Gastroesophageal sphincter (tissue), 4 donors: ENCODE measurements at regions not wholly inside any gene's neighbourhood (a gene's known extent, or its start where the extent isn't known, plus 50 kb on each side); places are given as distances from the start of the nearest gene placed in this dataset.
"Not testable (repeated sequence)": the region's sequence is repeated elsewhere in the genome, so short reads cannot be mapped to it uniquely, and the experiment has no call there.

ENCODE experiments used
- ATAC-seq: fragments of 150-250 bp; one replicate; pipeline ENCODE4 v1.9.1; 2016; ENCODE audit warnings: mild to moderate bottlenecking, moderate library complexity
- H3K27ac ChIP-seq, 4 donors: fragments of 200-600 bp; sonication (generic) in 3 of 4; 1 replicate in 3 of 4; 2 replicates in 1 of 4; pipeline ENCODE4 v1.5.1; 2016 to 2019
- H3K27me3 ChIP-seq: fragments of 200-600 bp; sonication (generic); one replicate; pipeline ENCODE4 v1.5.1; 2019
- H3K36me3 ChIP-seq, 2 donors: fragments of 200-600 bp; sonication (generic); one replicate each; pipeline ENCODE4 v1.5.1; 2019; ENCODE audit warnings: control low read depth in 1 of 2
- H3K4me1 ChIP-seq, 3 donors: fragments of 200-600 bp; sonication (generic); 1 replicate in 2 of 3; 2 replicates in 1 of 3; pipeline ENCODE4 v1.5.1; 2016 to 2019; ENCODE audit warnings: control low read depth in 2 of 3
- H3K4me3 ChIP-seq, 2 donors: fragments of 200-600 bp; sonication (generic); one replicate each; pipeline ENCODE4 v1.5.1; 2019; ENCODE audit warnings: mild to moderate bottlenecking in 1 of 2, moderate library complexity in 1 of 2
- H3K9me3 ChIP-seq, 3 donors: fragments of 200-600 bp; sonication (generic); one replicate each; pipeline ENCODE4 v1.5.1; 2017 to 2019; ENCODE audit warnings: control low read depth in 2 of 3
- EP300 ChIP-seq: sonication (generic); formaldehyde crosslinking; IDR thresholded peaks from one replicate; pipeline ENCODE4 v1.6.1; 2017; ENCODE audit warnings: antibody characterized with exemption, mild to moderate bottlenecking
- POLR2A ChIP-seq, 2 donors: fragments of 450-650 bp; IDR thresholded peaks; one replicate each; pipeline ENCODE4 v1.6.1; 2017; ENCODE audit warnings: antibody characterized with exemption in 2 of 2, mild to moderate bottlenecking in 2 of 2, moderate library complexity in 1 of 2
- POLR2AphosphoS5 ChIP-seq: sonication (generic); formaldehyde crosslinking; IDR thresholded peaks from one replicate; pipeline ENCODE4 v1.6.1; 2017; ENCODE audit warnings: antibody characterized with exemption
- WGBS, 2 donors: methylation state at CpG; one replicate each; pipeline ENCODE4 v1.1.5; 2018; ENCODE audit warnings: low coverage in 1 of 2; 5-methylcytosine and 5-hydroxymethylcytosine counted together
- TF ChIP-seq, protein P1 (sequence below), 4 experiments: fragments of 200-600 bp in 2 of 4; fragments of 450-650 bp in 2 of 4; sonication (generic) in 1 of 4; IDR thresholded peaks; one replicate each; pipeline ENCODE4 v1.5.1; 2017 to 2019; ENCODE audit warnings: antibody characterized with exemption in 4 of 4, mild to moderate bottlenecking in 2 of 4, moderate library complexity in 2 of 4

DNA sequence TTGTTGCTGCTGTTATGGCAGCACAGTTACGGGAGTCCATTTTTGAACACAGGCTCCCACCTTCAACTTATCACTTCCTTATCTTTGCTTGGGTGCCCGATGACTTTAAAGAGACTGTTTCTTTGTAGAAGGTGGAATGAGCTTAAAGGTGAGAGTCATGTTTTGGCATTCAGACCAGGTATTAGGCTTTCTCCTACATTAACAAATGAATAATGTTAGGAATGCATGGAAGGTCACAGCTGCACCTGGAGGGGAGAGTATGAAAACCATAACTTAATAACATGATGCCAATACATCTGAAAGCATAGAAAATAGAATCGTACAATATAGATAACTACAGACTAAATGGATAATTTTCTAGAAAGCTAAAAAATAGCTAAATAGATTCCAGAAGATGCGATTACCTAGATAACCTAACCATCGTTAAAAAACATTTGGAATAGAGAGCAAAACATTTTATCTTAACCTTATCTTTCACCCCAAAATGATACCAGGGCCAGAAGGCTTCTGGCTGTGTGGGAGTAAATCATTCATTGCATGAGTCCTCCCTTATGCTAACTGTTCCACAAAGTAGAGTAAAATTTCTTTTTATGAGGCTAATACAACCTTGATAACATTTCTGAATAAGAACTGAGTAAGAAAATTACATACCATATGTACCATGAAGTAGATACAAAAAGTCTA lies 126.2 kb upstream of the ADCY2 start:
- no peak overlapping the region for H3K27ac ChIP-seq
- WGBS, 2 donors = 49 to 50% methylated on average over 1 to 5 of the region's 5 CpGs

GRCh38 chr5:7271435-7272084 lies 124.4 kb upstream of the ADCY2 start:
- no peak overlapping the region for H3K4me3 ChIP-seq
- no peak overlapping the region for H3K27ac ChIP-seq
- ATAC-seq = no peak
- no peaks in the 10 kb centered on the region for H3K36me3 ChIP-seq
- TF ChIP-seq, protein P1, sequence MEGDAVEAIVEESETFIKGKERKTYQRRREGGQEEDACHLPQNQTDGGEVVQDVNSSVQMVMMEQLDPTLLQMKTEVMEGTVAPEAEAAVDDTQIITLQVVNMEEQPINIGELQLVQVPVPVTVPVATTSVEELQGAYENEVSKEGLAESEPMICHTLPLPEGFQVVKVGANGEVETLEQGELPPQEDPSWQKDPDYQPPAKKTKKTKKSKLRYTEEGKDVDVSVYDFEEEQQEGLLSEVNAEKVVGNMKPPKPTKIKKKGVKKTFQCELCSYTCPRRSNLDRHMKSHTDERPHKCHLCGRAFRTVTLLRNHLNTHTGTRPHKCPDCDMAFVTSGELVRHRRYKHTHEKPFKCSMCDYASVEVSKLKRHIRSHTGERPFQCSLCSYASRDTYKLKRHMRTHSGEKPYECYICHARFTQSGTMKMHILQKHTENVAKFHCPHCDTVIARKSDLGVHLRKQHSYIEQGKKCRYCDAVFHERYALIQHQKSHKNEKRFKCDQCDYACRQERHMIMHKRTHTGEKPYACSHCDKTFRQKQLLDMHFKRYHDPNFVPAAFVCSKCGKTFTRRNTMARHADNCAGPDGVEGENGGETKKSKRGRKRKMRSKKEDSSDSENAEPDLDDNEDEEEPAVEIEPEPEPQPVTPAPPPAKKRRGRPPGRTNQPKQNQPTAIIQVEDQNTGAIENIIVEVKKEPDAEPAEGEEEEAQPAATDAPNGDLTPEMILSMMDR (IDR thresholded peaks at IDR 0.05) = no peak
- TF ChIP-seq POLR2AphosphoS5 (no peak), EP300 (no peak), POLR2A (IDR thresholded peaks at IDR 0.05) (no peak)
- H3K4me1 ChIP-seq = no peaks in the 10 kb centered on the region
- H3K27me3 ChIP-seq = no peaks in the 10 kb centered on the region
- 69 to 70% methylated on average over 6 of the region's 6 CpGs for WGBS, 2 donors
- peaks cover 0 to 4% (median 0%) of the 10 kb centered on the region in 3 donors for H3K9me3 ChIP-seq

More for the DNA sequence above, 126.2 kb upstream of the ADCY2 start:
- no peaks in the 10 kb centered on the region for H3K27me3 ChIP-seq
- no peaks in the 10 kb centered on the region for H3K4me1 ChIP-seq
- no peak overlapping the region for H3K4me3 ChIP-seq
- no peaks in the 10 kb centered on the region for H3K36me3 ChIP-seq
- no peak for TF ChIP-seq POLR2A (IDR thresholded peaks at IDR 0.05)
- ATAC-seq = no peak
- H3K9me3 ChIP-seq = no peaks in the 10 kb centered on the region

GRCh38 chr5:7272408-7272965 lies 123.5 kb upstream of the ADCY2 start:
- H3K9me3 ChIP-seq = peaks cover 0 to 11% (median 0%) of the 10 kb centered on the region in 3 donors
- H3K27ac ChIP-seq = no peak overlapping the region
- TF ChIP-seq EP300 (no peak), POLR2AphosphoS5 (no peak), POLR2A (IDR thresholded peaks at IDR 0.05) (no peak)
- TF ChIP-seq, protein P1 (IDR thresholded peaks at IDR 0.05) = no peak
- no peak for ATAC-seq
- whole genome bisulfite sequencing, 2 donors = 80 to 84% methylated on average over 1 to 3 of the region's 3 CpGs
- H3K36me3 ChIP-seq = no peaks in the 10 kb centered on the region
- H3K27me3 ChIP-seq = no peaks in the 10 kb centered on the region
- H3K4me3 ChIP-seq = no peak overlapping the region
- H3K4me1 ChIP-seq = no peaks in the 10 kb centered on the region

- no peak for TF ChIP-seq EP300
- TF ChIP-seq, protein P1 (IDR thresholded peaks at IDR 0.05) = no peak
- no peak for TF ChIP-seq POLR2A (IDR thresholded peaks at IDR 0.05)
- no peak for TF ChIP-seq POLR2AphosphoS5
- WGBS, 2 donors = 49 to 88% methylated on average over 2 to 5 of the region's 6 CpGs
- peaks cover 0 to 11% (median 0%) of the 10 kb centered on the region in 3 donors for H3K9me3 ChIP-seq
- no peak for ATAC-seq
- no peak overlapping the region for H3K4me3 ChIP-seq
- H3K27ac ChIP-seq = no peak overlapping the region
- no peaks in the 10 kb centered on the region for H3K4me1 ChIP-seq
- no peaks in the 10 kb centered on the region for H3K27me3 ChIP-seq
- no peaks in the 10 kb centered on the region for H3K36me3 ChIP-seq
Observed at GRCh38 chr5:7274203-7274602, 121.7 kb upstream of the ADCY2 start.

GRCh38 chr5:7289634-7290033 lies 106.3 kb upstream of the ADCY2 start:
- ATAC-seq, H3K27me3 ChIP-seq, H3K4me1 ChIP-seq, H3K9me3 ChIP-seq, H3K4me3 ChIP-seq, H3K27ac ChIP-seq, H3K36me3 ChIP-seq: not testable (repeated sequence)
- WGBS, 2 donors = 97% methylated on average over 7 of the region's 46 CpGs; no CpG with 5 or more reads in 1 of the 2 donors

- not testable (repeated sequence) for H3K27me3 ChIP-seq, H3K36me3 ChIP-seq, ATAC-seq, H3K9me3 ChIP-seq, H3K4me3 ChIP-seq, H3K27ac ChIP-seq, H3K4me1 ChIP-seq
- WGBS, 2 donors = no CpG with 5 or more reads among the region's 8 CpGs
Observed at GRCh38 chr5:7297821-7298220, 98.1 kb upstream of the ADCY2 start.

DNA sequence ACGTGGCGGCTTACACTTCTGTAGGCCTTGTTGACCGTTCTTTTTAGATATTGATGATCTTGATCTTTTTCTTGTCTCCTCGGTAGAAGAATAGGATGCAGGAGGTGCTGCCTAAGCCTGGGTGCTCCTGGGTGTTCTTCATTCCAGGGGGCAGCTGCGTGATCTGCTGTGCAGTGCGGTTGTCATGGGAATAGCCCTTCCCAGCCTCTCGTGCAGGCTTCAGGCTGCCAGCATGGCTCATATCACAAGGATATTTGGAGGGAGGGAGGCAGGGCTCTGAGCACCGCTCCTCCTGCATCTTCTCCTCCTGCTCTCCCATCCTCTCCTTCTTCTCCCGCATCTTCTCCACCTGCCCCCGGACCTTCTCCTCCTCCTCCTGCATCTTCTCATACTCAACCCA lies 96.2 kb upstream of the ADCY2 start:
- 78% methylated on average over 7 of the region's 10 CpGs; no CpG with 5 or more reads in 1 of the 2 donors for WGBS, 2 donors
- not testable (repeated sequence) for H3K4me1 ChIP-seq, ATAC-seq, H3K36me3 ChIP-seq, H3K9me3 ChIP-seq, H3K4me3 ChIP-seq, H3K27ac ChIP-seq, H3K27me3 ChIP-seq

DNA sequence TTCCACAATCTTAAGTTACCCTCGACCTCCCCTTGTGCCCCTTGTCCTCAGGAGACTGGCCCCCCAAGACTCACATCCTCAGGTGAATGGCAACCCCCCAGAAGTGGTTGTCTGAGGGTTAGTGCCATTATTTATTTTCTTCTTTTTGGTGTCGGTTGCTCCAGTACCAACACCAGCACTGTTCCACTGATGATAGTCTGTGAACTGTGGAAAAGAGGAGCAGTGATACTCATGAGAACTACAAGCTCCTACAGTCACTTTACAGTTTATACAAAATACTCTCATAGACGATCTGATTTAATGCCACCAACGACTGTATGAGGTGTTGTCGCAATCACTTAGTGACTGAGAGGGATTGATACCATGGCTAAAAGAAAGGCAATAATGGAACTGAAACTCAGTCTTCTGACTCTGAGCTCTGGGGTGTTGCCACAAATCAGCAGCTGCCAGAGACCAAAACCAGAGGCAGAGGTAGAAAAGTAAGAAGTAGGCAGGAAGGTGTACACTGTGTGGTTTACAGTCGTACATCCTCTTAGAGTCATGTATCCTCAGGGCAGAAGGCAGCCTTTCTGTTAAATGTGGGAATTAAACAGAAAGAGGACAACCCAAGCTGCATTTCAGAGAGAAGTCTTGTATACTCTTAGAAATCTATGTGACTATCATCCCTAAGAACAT lies 90.8 kb upstream of the ADCY2 start:
- H3K27me3 ChIP-seq, ATAC-seq, H3K27ac ChIP-seq, H3K9me3 ChIP-seq, H3K4me1 ChIP-seq, H3K4me3 ChIP-seq, H3K36me3 ChIP-seq: not testable (repeated sequence)
- 79% methylated on average over 2 of the region's 6 CpGs; no CpG with 5 or more reads in 1 of the 2 donors for WGBS, 2 donors

GRCh38 chr5:7306556-7306955 lies 89.4 kb upstream of the ADCY2 start:
- not testable (repeated sequence) for ATAC-seq, H3K36me3 ChIP-seq, H3K9me3 ChIP-seq, H3K4me1 ChIP-seq, H3K27ac ChIP-seq, H3K4me3 ChIP-seq, H3K27me3 ChIP-seq
- WGBS, 2 donors = 96% methylated on average over 5 of the region's 10 CpGs; no CpG with 5 or more reads in 1 of the 2 donors
